PC-9 (cell line): ENCODE measurements at regions not wholly inside any gene's neighbourhood (a gene's known extent, or its start where the extent isn't known, plus 50 kb on each side); places are given as distances from the start of the nearest gene placed in this dataset.

Experiments
- BruUV-seq: library from RNA; stranded (reverse); fragments of 400-500 nt; replicated peaks from 2 replicates; lab custom pipeline; 2021; lab: Mats Ljungman, UMichigan
- CTCF ChIA-PET: fragments of 300-600 bp; sonication (Branson Sonifier 250); formaldehyde crosslinking; loops from one replicate; lab custom pipeline; 2022; ENCODE audit warnings: antibody characterized with exemption; lab: Charles Lee
- POLR2A ChIA-PET: fragments of 300-600 bp; sonication (Branson Sonifier 250); formaldehyde crosslinking; loops from one replicate; lab custom pipeline; 2022; ENCODE audit warnings: antibody characterized with exemption; ENCODE audit not compliant: unreplicated experiment; lab: Charles Lee
- DNase-seq, 2 experiments: peaks; one replicate each; pipeline versions ENCODE4 v3.0.0 to v3.0.0-alpha.2; 2015 to 2022; ENCODE audit warnings: mixed read lengths in 1 of 2
- H2AFZ ChIP-seq: fragments of 200-600 bp; sonication (generic); 2 replicates; pipeline ENCODE4 v1.8.1; 2017; ENCODE audit warnings: antibody characterized with exemption
- H3F3A ChIP-seq: fragments of 200-600 bp; sonication (generic); 2 replicates; pipeline ENCODE4 v1.8.1; 2017; ENCODE audit warnings: antibody characterized with exemption, mild to moderate bottlenecking, low read depth; ENCODE audit not compliant: insufficient read depth
- H3K27ac ChIP-seq: fragments of 200-600 bp; sonication (generic); 2 replicates; pipeline ENCODE4 v1.6.1; 2016; ENCODE audit warnings: mixed run types
- H3K27me3 ChIP-seq: fragments of 200-600 bp; sonication (generic); 2 replicates; pipeline ENCODE4 v1.6.1; 2016; ENCODE audit warnings: low read depth, mixed run types; ENCODE audit not compliant: insufficient read depth
- H3K36me3 ChIP-seq: fragments of 200-600 bp; sonication (generic); 2 replicates; pipeline ENCODE4 v1.6.1; 2016; ENCODE audit warnings: low read depth, mixed run types
- H3K4me1 ChIP-seq: fragments of 200-600 bp; sonication (generic); replicated peaks from 2 replicates; pipeline ENCODE4 v1.6.1; 2016; ENCODE audit warnings: mixed run types; ENCODE audit not compliant: insufficient read depth
- H3K4me2 ChIP-seq: fragments of 200-600 bp; sonication (generic); 2 replicates; pipeline ENCODE4 v1.6.1; 2017; ENCODE audit warnings: mixed run types
- H3K4me3 ChIP-seq: fragments of 200-600 bp; sonication (generic); 2 replicates; pipeline ENCODE4 v1.6.1; 2016; ENCODE audit warnings: mixed run types
- H3K79me2 ChIP-seq: fragments of 200-600 bp; sonication (generic); 2 replicates; pipeline ENCODE4 v1.6.1; 2017; ENCODE audit warnings: low read depth, mixed run types
- H3K9me2 ChIP-seq: fragments of 200-600 bp; sonication (generic); 2 replicates; pipeline ENCODE4 v1.8.1; 2017; ENCODE audit warnings: mild to moderate bottlenecking; ENCODE audit not compliant: insufficient read depth
- H3K9me3 ChIP-seq: fragments of 200-600 bp; sonication (generic); 2 replicates; pipeline ENCODE4 v1.8.1; 2016; ENCODE audit warnings: low read depth; ENCODE audit not compliant: insufficient read depth
- H4K20me1 ChIP-seq: fragments of 200-600 bp; sonication (generic); 2 replicates; pipeline ENCODE4 v1.8.1; 2017; ENCODE audit not compliant: insufficient read depth
- EZH2 ChIP-seq: fragments of 200-600 bp; sonication (generic); IDR thresholded peaks from 2 replicates; pipeline ENCODE4 v1.8.0; 2017; ENCODE audit warnings: antibody characterized with exemption, low read depth
- intact Hi-C: fragments of 100-400 bp; cut with micrococcal nuclease; formaldehyde crosslinking; loops from one replicate; pipeline ENCODE4 v1.10.0; 2022; ENCODE audit not compliant: unreplicated experiment
- TF ChIP-seq, protein P1 (sequence below): fragments of 200-600 bp; sonication (generic); conservative IDR thresholded peaks from 2 replicates; pipeline ENCODE4 v1.6.1; 2017; ENCODE audit warnings: mixed run types, antibody characterized with exemption, mild to moderate bottlenecking, moderate library complexity

DNA sequence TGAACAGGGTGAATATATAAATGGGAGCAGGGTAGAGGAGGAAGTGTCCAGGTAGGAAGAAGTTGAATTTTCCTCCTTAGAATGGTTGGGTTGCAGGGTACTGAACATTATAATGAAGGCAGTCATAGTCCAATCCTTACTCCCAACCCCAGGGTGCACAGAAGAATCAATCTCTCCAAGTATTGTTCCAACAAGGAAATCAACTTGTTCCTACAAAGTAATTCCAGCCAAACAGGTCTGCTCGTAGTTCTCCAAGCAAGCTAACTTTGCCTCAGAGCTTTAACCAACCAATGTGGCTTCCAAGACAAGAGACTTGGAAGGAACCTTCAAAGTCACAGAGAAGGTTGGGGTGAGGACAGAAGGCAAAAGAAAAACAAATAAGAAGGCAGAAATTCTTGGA is 527.2 kb downstream of the MED13L start:
- H3K4me3 ChIP-seq: no peak overlapping the region
- H4K20me1 ChIP-seq: no peaks in the 10 kb centered on the region
- H3F3A ChIP-seq: no peaks in the 10 kb centered on the region
- no peaks in the 10 kb centered on the region for H3K79me2 ChIP-seq
- ChIA-PET CTCF (no interaction called here), POLR2A (no interaction called here)
- TF ChIP-seq, protein P1, sequence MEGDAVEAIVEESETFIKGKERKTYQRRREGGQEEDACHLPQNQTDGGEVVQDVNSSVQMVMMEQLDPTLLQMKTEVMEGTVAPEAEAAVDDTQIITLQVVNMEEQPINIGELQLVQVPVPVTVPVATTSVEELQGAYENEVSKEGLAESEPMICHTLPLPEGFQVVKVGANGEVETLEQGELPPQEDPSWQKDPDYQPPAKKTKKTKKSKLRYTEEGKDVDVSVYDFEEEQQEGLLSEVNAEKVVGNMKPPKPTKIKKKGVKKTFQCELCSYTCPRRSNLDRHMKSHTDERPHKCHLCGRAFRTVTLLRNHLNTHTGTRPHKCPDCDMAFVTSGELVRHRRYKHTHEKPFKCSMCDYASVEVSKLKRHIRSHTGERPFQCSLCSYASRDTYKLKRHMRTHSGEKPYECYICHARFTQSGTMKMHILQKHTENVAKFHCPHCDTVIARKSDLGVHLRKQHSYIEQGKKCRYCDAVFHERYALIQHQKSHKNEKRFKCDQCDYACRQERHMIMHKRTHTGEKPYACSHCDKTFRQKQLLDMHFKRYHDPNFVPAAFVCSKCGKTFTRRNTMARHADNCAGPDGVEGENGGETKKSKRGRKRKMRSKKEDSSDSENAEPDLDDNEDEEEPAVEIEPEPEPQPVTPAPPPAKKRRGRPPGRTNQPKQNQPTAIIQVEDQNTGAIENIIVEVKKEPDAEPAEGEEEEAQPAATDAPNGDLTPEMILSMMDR: no peak
- TF ChIP-seq EZH2: no peak
- H3K4me2 ChIP-seq: no peak overlapping the region
- intact Hi-C loops: no loop called here
- no peak for DNase-seq
- H2AFZ ChIP-seq: no peak overlapping the region
- peaks cover 31% of the 10 kb centered on the region for H3K27me3 ChIP-seq
- no peaks in the 10 kb centered on the region for H3K4me1 ChIP-seq
- no peaks in the 10 kb centered on the region for H3K9me2 ChIP-seq
- no peaks in the 10 kb centered on the region for H3K36me3 ChIP-seq
- no peak overlapping the region for H3K27ac ChIP-seq
- BruUV-seq: no TSS peak
- no peaks in the 10 kb centered on the region for H3K9me3 ChIP-seq

DNA sequence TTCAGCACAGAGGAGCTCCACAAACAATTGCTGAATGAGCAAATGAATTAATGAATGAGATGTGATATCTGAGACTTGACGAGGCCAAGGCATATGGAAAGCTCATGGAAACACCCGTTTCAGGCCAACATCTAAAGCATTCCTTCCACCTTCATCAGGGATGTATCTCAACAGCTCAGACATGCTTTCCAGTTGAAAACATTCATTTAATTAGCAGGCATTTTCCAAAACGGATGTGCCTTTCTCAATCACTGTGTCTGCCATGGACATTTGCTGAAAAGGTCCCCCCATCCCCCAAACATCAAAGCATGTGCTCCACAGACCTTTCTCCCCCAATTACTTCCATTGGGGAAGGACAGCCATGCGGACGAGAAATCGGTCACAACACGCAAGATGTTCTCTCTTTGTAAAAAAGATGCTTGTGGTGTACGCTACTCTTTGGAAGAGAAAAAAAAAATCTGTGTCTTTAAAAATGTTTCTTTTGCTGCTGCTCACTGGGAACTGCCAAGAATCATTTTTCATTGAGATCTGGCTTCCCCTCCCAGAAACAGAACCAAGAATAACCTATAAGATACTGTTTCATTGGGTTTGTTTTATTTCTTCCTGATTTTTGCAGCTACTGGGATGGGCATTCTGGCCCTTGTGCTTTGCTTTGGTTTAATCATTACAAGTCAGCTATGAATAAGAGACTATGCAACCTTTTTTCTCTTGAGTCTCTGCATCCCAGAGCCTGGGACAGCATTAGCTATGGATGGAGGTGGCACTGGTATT is 528.2 kb downstream of the MED13L start:
- H3K27me3 ChIP-seq: peaks cover 21% of the 10 kb centered on the region
- H3K4me1 ChIP-seq: no peaks in the 10 kb centered on the region
- no peaks in the 10 kb centered on the region for H3F3A ChIP-seq
- H3K9me2 ChIP-seq: no peaks in the 10 kb centered on the region
- H3K27ac ChIP-seq: no peak overlapping the region
- ChIA-PET POLR2A (no interaction called here), CTCF (no interaction called here)
- H3K36me3 ChIP-seq: no peaks in the 10 kb centered on the region
- no peak overlapping the region for H3K4me3 ChIP-seq
- no peaks in the 10 kb centered on the region for H3K79me2 ChIP-seq
- H3K9me3 ChIP-seq: no peaks in the 10 kb centered on the region
- H4K20me1 ChIP-seq: no peaks in the 10 kb centered on the region
- DNase-seq: no peak
- BruUV-seq: no TSS peak
- TF ChIP-seq EZH2: no peak
- TF ChIP-seq, protein P1: no peak
- H3K4me2 ChIP-seq: no peak overlapping the region
- H2AFZ ChIP-seq: no peak overlapping the region
- intact Hi-C loops: no loop called here

DNA sequence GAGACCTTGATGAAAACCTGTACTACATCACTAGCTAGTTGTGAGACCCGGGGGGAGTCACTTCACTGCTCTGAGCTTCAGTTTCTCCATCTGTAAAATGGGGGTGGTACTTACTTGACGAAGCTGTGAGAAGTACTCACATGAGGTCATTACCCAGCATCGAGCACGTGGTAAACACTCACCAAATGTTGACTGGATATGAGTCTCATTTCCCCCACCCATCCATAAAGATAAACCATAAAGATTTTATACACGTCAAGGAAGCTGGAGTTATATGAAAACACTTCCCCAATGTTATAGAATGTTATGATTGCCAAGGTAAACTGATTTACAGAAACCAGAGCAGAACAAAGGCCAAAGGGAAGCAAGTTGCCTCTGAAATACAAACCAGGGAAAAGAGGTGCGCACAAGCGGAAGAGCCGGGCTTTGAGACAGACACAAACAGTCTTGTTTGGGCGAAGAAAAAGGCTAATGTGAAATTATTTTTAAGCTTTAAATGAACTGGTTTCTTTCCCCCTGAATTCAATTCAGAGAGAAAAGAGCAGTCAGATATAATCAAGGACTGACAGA is 536.8 kb downstream of the MED13L start:
- H3K79me2 ChIP-seq: no peaks in the 10 kb centered on the region
- H3K36me3 ChIP-seq: no peaks in the 10 kb centered on the region
- H3K27ac ChIP-seq: no peak overlapping the region
- no peak overlapping the region for H3K4me3 ChIP-seq
- no peaks in the 10 kb centered on the region for H3K4me1 ChIP-seq
- TF ChIP-seq EZH2: no peak
- TF ChIP-seq, protein P1: no peak
- H3F3A ChIP-seq: no peaks in the 10 kb centered on the region
- ChIA-PET CTCF (no interaction called here), POLR2A (no interaction called here)
- H3K4me2 ChIP-seq: no peak overlapping the region
- intact Hi-C loops: no loop called here
- no peak for DNase-seq
- no peaks in the 10 kb centered on the region for H3K9me3 ChIP-seq
- H3K9me2 ChIP-seq: no peaks in the 10 kb centered on the region
- no peaks in the 10 kb centered on the region; the same call in 1 of the 2 replicates for H4K20me1 ChIP-seq
- H2AFZ ChIP-seq: no peak overlapping the region
- peaks cover 12% of the 10 kb centered on the region; the same call in 1 of the 2 replicates for H3K27me3 ChIP-seq
- BruUV-seq: no TSS peak
